Colonic mucosa (tissue), 4 donors: ENCODE measurements at regions not wholly inside any gene's neighbourhood (a gene's known extent, or its start where the extent isn't known, plus 50 kb on each side); places are given as distances from the start of the nearest gene placed in this dataset.

Experiments used
- DNase-seq: peaks from one replicate; pipeline ENCODE4 v3.0.0-alpha.2; 2020
- H3K27ac ChIP-seq: fragments of 200-600 bp; one replicate; pipeline ENCODE4 v1.8.0; 2021
- H3K27me3 ChIP-seq: fragments of 200-600 bp; one replicate; pipeline ENCODE4 v1.8.0; 2021
- H3K36me3 ChIP-seq: fragments of 200-600 bp; one replicate; pipeline ENCODE4 v1.8.0; 2021
- H3K4me1 ChIP-seq: fragments of 200-600 bp; one replicate; pipeline ENCODE4 v1.8.0; 2021; ENCODE audit warnings: mild to moderate bottlenecking
- H3K4me3 ChIP-seq: fragments of 200-600 bp; one replicate; pipeline ENCODE4 v1.8.0; 2021
- H3K9ac ChIP-seq, 2 donors: one replicate each; pipeline ENCODE4 v1.7.0; 2013; ENCODE audit warnings: control low read depth in 2 of 2, low read depth in 2 of 2, low read length in 2 of 2
- H3K9me3 ChIP-seq: fragments of 200-600 bp; one replicate; pipeline ENCODE4 v1.8.0; 2021
- CTCF ChIP-seq: fragments of 200-600 bp; IDR thresholded peaks from one replicate; pipeline ENCODE4 v1.8.0; 2022; ENCODE audit warnings: antibody characterized with exemption, mild to moderate bottlenecking
- intact Hi-C: fragments of 100-400 bp; cut with DNase I; formaldehyde crosslinking; loops from one replicate; pipeline ENCODE4 v1.14.1; 2022
- donor health status: healthy.
- donor health status: DM: no; HTN: no; CAD: no.
- donor health status: DM: no; HTN: no; CAD: no.

DNA sequence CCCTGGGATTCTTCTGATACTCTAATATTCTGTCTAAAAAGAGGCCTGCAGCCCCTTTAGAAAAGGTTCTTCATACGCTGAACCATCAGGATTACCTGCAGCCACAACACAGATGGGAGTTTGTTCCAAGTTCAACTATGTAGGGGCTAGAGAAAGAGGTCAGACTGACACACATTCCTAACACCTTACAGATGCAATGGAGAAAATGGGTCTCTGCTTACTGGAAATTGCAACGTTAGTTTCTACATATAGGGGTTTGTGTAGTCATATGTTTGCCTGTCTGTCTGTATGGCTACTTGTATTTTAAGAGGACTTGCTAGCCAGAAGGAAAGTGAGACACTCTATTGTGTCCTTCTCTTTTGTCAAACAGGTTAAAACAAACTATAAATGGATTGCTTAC lies 618.5 kb downstream of the INHBA start:
- Histone ChIP-seq H3K27me3 (no peaks in the 10 kb centered on the region), H3K9me3 (no peaks in the 10 kb centered on the region), H3K27ac (no peak overlapping the region), H3K4me3 (no peak overlapping the region), H3K9ac (no peak overlapping the region), H3K36me3 (no peaks in the 10 kb centered on the region), H3K4me1 (no peaks in the 10 kb centered on the region)
- no peak for DNase-seq
- no peak for TF ChIP-seq CTCF
- intact Hi-C loops, result no loop called here

DNA sequence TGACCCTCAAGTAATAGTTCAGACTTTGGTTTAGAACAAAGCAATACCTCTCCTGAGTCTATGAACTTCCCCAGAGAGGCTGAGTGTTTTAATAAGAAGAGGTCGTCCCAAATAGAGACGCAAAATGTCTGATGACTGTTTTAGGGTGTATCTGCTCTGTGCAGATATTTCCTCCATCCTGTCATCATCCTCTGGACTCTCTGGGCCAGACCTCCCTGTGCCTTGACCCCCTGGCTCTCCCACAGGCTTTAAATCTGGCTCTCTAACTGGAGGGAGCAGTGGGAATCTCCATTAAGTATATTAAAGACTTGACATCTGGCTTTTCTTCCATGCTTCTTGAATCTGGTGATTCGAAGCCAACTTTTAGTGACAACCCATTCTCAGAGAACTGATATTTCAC lies 633.3 kb downstream of the INHBA start:
- Histone ChIP-seq H3K4me1 (no peaks in the 10 kb centered on the region), H3K9me3 (no peaks in the 10 kb centered on the region), H3K4me3 (no peak overlapping the region), H3K36me3 (no peaks in the 10 kb centered on the region), H3K27me3 (no peaks in the 10 kb centered on the region), H3K9ac (no peak overlapping the region), H3K27ac (no peak overlapping the region)
- TF ChIP-seq CTCF, result no peak
- intact Hi-C loops, result no loop called here
- DNase-seq, result no peak

DNA sequence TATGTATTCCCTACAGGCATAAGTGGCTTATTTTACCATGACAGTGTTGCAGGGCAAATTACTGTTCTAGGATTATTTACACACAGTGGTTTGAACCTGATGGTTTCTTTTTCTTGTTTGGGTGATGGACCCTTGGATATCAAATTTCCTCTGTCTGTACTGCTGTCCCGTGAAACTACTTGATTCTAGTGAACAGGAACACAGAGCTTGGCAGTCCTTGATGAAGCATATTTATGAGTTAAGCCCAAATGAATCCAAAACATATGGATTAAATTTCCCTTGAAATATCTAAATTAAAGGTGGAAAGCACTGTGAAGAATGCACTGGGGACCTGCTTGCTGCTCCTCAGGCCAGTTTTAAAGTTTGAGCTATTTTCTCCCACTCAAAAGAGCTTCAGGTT lies 635.3 kb downstream of the INHBA start:
- no peak overlapping the region for H3K27ac ChIP-seq
- DNase-seq, result no peak
- H3K27me3 ChIP-seq, result no peaks in the 10 kb centered on the region
- no peaks in the 10 kb centered on the region for H3K4me1 ChIP-seq
- no peaks in the 10 kb centered on the region for H3K9me3 ChIP-seq
- intact Hi-C loops, result no loop called here
- no peak overlapping the region for H3K4me3 ChIP-seq
- H3K9ac ChIP-seq, result no peak overlapping the region
- no peaks in the 10 kb centered on the region for H3K36me3 ChIP-seq
- no peak for TF ChIP-seq CTCF

DNA sequence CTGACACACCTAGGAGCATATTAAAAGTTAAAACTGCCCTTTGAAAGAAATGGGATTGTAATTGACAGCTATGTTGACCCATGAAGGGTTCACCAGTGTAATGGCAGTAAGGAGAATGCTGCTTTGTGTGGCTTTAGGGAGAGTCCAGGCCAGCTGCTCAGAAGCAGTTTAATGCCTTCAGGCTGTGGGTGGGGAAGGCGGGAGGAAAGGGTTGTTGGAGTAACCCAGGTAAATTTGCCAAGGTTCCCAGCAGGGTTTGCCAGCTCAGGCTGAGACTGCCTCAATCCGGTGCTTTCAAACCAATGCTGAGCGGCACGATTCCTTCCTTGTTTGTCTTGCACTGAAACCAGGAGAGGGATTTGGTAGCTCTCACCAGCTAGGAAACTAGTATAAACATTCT lies 637.2 kb downstream of the INHBA start:
- Histone ChIP-seq H3K36me3 (no peaks in the 10 kb centered on the region), H3K9ac (no peak overlapping the region), H3K4me3 (no peak overlapping the region), H3K4me1 (no peaks in the 10 kb centered on the region), H3K9me3 (no peaks in the 10 kb centered on the region), H3K27me3 (no peaks in the 10 kb centered on the region), H3K27ac (no peak overlapping the region)
- intact Hi-C loops, result no loop called here
- no peak for TF ChIP-seq CTCF
- peak; percentile 61 for DNase-seq

DNA sequence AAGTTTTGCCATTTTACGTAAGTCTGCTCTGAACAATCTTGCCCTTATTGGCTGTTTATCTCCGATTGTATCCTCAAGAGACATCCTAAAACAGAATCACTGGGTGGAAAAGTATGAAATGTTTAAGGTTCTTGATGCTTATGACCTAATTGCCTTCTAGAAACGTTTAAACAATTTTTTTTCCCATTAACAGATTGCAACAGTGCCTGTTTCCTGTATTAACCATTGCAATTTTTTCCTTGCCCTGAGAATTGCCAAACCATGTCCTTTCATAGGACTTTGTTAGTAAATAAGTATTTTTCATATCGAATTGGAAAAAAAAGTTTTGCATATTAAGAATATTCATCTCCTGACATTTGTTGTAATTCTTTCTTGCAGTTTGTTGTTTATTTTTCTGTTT lies 639.8 kb downstream of the INHBA start:
- no peak for DNase-seq
- intact Hi-C loops, result no loop called here
- Histone ChIP-seq H3K36me3 (no peaks in the 10 kb centered on the region), H3K4me3 (no peak overlapping the region), H3K27ac (no peak overlapping the region), H3K9me3 (no peaks in the 10 kb centered on the region), H3K9ac (no peak overlapping the region), H3K27me3 (no peaks in the 10 kb centered on the region), H3K4me1 (no peaks in the 10 kb centered on the region)
- TF ChIP-seq CTCF, result no peak

- Histone ChIP-seq H3K9ac (no peak overlapping the region), H3K4me3 (no peak overlapping the region), H3K27me3 (no peaks in the 10 kb centered on the region), H3K36me3 (no peaks in the 10 kb centered on the region), H3K4me1 (no peaks in the 10 kb centered on the region), H3K9me3 (no peaks in the 10 kb centered on the region), H3K27ac (no peak overlapping the region)
- no peak for DNase-seq
- intact Hi-C loops, result no loop called here
- no peak for TF ChIP-seq CTCF
Observed at GRCh38 chr7:41060796-41061195, 642.1 kb downstream of the INHBA start.
